ENCODE measurements at regions not wholly inside any gene's neighbourhood (a gene's known extent, or its start where the extent isn't known, plus 50 kb on each side); places are given as distances from the start of the nearest gene placed in this dataset.

DNA sequence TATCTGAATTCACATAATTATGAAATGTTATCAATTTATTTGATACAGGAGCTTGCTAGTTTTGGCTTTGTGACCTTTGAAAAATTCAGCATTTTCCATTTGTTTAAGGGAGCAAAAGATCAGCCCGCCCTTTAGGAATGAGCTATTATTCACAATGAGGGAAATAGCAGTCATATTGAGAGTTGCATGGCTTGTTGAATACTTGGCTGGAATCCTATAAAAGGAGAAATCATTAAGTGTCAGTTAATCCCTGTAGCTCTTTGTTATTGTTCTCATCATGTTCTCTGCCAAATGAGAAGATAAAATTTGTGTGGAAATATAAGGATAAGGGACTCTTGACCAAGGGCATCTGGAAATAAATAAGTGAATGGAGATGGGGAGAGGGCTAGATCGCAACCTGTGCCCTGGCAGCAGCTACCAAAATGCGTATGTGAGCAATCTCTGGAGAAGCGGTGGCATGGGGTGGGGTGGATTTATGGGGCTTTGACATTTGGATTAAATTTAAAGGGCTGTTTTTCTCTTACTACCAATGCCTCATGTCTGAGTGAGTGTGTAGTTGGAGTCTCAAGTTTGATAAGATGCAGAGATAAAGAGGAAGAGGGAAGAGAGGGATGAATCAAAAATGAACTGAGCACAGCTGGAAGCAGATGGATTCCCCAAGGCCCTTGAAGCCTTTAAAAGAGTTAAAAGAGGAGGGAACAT is 237.6 kb downstream of the NNT start:
- TF ChIP-seq, protein P1, sequence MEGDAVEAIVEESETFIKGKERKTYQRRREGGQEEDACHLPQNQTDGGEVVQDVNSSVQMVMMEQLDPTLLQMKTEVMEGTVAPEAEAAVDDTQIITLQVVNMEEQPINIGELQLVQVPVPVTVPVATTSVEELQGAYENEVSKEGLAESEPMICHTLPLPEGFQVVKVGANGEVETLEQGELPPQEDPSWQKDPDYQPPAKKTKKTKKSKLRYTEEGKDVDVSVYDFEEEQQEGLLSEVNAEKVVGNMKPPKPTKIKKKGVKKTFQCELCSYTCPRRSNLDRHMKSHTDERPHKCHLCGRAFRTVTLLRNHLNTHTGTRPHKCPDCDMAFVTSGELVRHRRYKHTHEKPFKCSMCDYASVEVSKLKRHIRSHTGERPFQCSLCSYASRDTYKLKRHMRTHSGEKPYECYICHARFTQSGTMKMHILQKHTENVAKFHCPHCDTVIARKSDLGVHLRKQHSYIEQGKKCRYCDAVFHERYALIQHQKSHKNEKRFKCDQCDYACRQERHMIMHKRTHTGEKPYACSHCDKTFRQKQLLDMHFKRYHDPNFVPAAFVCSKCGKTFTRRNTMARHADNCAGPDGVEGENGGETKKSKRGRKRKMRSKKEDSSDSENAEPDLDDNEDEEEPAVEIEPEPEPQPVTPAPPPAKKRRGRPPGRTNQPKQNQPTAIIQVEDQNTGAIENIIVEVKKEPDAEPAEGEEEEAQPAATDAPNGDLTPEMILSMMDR (IDR thresholded peaks at IDR 0.05) = no peak
- no peak for TF ChIP-seq EZH2phosphoT487 (IDR thresholded peaks at IDR 0.05)
- TF ChIP-seq EZH2 (IDR thresholded peaks at IDR 0.05) = no peak

Measured in neural progenitor cell (in vitro differentiated cells).